DND-41 (cell line): ENCODE measurements at regions not wholly inside any gene's neighbourhood (a gene's known extent, or its start where the extent isn't known, plus 50 kb on each side); places are given as distances from the start of the nearest gene placed in this dataset.

Experiments
- EZH2 ChIP-seq: IDR thresholded peaks from 3 replicates; pipeline ENCODE4 v1.6.1; 2012; ENCODE audit warnings: borderline replicate concordance, low read depth, mild to moderate bottlenecking, moderate library complexity, low read length, inconsistent platforms; ENCODE audit not compliant: severe bottlenecking
- TF ChIP-seq, protein P1 (sequence below): IDR thresholded peaks from 2 replicates; pipeline ENCODE4 v1.5.1; 2012; ENCODE audit warnings: borderline replicate concordance, low read length, moderate library complexity, mild to moderate bottlenecking; ENCODE audit not compliant: poor library complexity, severe bottlenecking; ENCODE audit errors: extremely low read depth

DNA sequence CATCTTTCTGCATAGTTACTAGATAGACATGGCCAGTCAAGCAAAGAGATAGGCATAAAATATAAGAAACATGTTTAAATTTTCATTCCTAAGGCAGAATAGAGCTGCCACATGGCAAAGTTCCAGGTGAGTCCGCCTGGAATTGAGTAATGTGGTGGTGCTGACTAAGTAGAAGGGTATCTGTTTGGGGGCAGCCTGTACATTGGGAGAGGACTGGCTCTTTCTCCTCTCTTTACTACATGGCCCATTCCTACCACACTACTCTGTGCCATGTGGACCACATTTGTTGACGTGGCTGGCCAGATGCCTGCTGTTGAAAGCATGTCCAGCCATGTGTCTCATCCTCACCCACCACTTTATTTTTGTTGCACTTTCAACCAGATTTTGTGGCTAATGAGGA, 354.0 kb downstream of the ETNK1 start:
- TF ChIP-seq, protein P1, sequence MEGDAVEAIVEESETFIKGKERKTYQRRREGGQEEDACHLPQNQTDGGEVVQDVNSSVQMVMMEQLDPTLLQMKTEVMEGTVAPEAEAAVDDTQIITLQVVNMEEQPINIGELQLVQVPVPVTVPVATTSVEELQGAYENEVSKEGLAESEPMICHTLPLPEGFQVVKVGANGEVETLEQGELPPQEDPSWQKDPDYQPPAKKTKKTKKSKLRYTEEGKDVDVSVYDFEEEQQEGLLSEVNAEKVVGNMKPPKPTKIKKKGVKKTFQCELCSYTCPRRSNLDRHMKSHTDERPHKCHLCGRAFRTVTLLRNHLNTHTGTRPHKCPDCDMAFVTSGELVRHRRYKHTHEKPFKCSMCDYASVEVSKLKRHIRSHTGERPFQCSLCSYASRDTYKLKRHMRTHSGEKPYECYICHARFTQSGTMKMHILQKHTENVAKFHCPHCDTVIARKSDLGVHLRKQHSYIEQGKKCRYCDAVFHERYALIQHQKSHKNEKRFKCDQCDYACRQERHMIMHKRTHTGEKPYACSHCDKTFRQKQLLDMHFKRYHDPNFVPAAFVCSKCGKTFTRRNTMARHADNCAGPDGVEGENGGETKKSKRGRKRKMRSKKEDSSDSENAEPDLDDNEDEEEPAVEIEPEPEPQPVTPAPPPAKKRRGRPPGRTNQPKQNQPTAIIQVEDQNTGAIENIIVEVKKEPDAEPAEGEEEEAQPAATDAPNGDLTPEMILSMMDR, result no peak
- TF ChIP-seq EZH2, result no peak
